ENCODE measurements at regions not wholly inside any gene's neighbourhood (a gene's known extent, or its start where the extent isn't known, plus 50 kb on each side); places are given as distances from the start of the nearest gene placed in this dataset.
"Not testable (repeated sequence)": the region's sequence is repeated elsewhere in the genome, so short reads cannot be mapped to it uniquely, and the experiment has no call there.

- Histone ChIP-seq H3K9me3 (ENCODE audit: severe bottlenecking) (peaks cover 7% of the 10 kb centered on the region), H3K4me3 (ENCODE audit: low read depth, low read length) (no peak overlapping the region), H3K27me3 (ENCODE audit: insufficient read depth, low read depth, severe bottlenecking) (no peaks in the 10 kb centered on the region), H3K27ac (no peak overlapping the region), H3K36me3 (no peaks in the 10 kb centered on the region)
- DNase-seq = no peak
- TF ChIP-seq CTCF (IDR thresholded peaks at IDR 0.05; ENCODE audit: low read depth, low read length) = no peak
Observed at GRCh38 chr2:240191001-240191400, 50.5 kb upstream of the OTOS start.

- H3K36me3 ChIP-seq = no peaks in the 10 kb centered on the region
- H3K4me3 ChIP-seq (ENCODE audit: low read depth, low read length) = no peak overlapping the region
- DNase-seq = no peak
- H3K9me3 ChIP-seq (ENCODE audit: severe bottlenecking) = peaks cover 7% of the 10 kb centered on the region
- no peak overlapping the region for H3K27ac ChIP-seq
- H3K27me3 ChIP-seq (ENCODE audit: insufficient read depth, low read depth, severe bottlenecking) = no peaks in the 10 kb centered on the region
- no peak for TF ChIP-seq CTCF (IDR thresholded peaks at IDR 0.05; ENCODE audit: low read depth, low read length)
Observed at GRCh38 chr2:240192661-240193060, 52.2 kb upstream of the OTOS start.

GRCh38 chr2:240194341-240194762 lies 53.9 kb upstream of the OTOS start:
- not testable (repeated sequence) for H3K27me3 ChIP-seq (ENCODE audit: insufficient read depth, low read depth, severe bottlenecking); H3K27ac ChIP-seq; DNase-seq; H3K36me3 ChIP-seq; H3K9me3 ChIP-seq (ENCODE audit: severe bottlenecking); H3K4me3 ChIP-seq (ENCODE audit: low read depth, low read length)

- Histone ChIP-seq H3K9me3 (ENCODE audit: severe bottlenecking) (no peaks in the 10 kb centered on the region), H3K27me3 (ENCODE audit: insufficient read depth, low read depth, severe bottlenecking) (no peaks in the 10 kb centered on the region), H3K36me3 (no peaks in the 10 kb centered on the region), H3K4me3 (ENCODE audit: low read depth, low read length) (no peak overlapping the region), H3K27ac (no peak overlapping the region)
- DNase-seq = no peak
- TF ChIP-seq CTCF (IDR thresholded peaks at IDR 0.05; ENCODE audit: low read depth, low read length) = no peak
Observed at GRCh38 chr2:240195316-240195861, 54.9 kb upstream of the OTOS start.

GRCh38 chr2:240196716-240197461 lies 56.4 kb upstream of the OTOS start:
- DNase-seq = peak; percentile 3
- TF ChIP-seq CTCF (IDR thresholded peaks at IDR 0.05; ENCODE audit: low read depth, low read length) = no peak
- Histone ChIP-seq H3K27me3 (ENCODE audit: insufficient read depth, low read depth, severe bottlenecking) (no peaks in the 10 kb centered on the region), H3K9me3 (ENCODE audit: severe bottlenecking) (no peaks in the 10 kb centered on the region), H3K4me3 (ENCODE audit: low read depth, low read length) (no peak overlapping the region), H3K36me3 (no peaks in the 10 kb centered on the region), H3K27ac (no peak overlapping the region)

- Histone ChIP-seq H3K27ac (no peak overlapping the region), H3K4me3 (ENCODE audit: low read depth, low read length) (no peak overlapping the region), H3K27me3 (ENCODE audit: insufficient read depth, low read depth, severe bottlenecking) (no peaks in the 10 kb centered on the region), H3K9me3 (ENCODE audit: severe bottlenecking) (no peaks in the 10 kb centered on the region), H3K36me3 (no peaks in the 10 kb centered on the region)
- no peak for TF ChIP-seq CTCF (IDR thresholded peaks at IDR 0.05; ENCODE audit: low read depth, low read length)
- DNase-seq = no peak
Observed at GRCh38 chr2:240197462-240198139, 57.1 kb upstream of the OTOS start.
